ENCODE measurements at regions not wholly inside any gene's neighbourhood (a gene's known extent, or its start where the extent isn't known, plus 50 kb on each side); places are given as distances from the start of the nearest gene placed in this dataset.

DNA sequence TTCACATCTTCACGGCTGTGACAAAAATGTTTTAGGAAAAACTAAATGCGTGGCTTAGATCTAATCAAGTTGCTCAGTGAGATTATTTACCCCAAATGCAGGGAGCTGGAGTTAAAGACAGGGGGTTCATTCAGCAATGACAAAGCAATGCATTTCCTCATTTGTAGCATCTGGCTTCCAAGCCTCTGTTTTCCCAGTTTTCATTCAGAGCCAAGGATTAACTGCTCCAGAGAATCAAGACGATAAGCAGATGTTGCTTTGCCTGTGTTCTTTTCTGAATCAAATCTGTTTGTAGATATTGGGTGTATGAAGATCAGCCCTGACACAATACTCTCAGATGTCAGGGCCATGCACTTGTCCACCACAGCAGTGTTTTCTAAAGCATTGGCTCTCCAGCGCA is 147.4 kb upstream of the SIX2 start:
- Mint-ChIP-seq H3K27me3 (ENCODE audit: low read depth) (peaks cover 11% of the 10 kb centered on the region), H3K36me3 (ENCODE audit: low read depth) (no peaks in the 10 kb centered on the region), H3K27ac (ENCODE audit: unreplicated experiment) (no peak overlapping the region), H3K4me1 (no peaks in the 10 kb centered on the region), H3K4me3 (no peak overlapping the region), H3K9me3 (peaks cover 3% of the 10 kb centered on the region)
- no peak for DNase-seq (ENCODE audit: low read depth, low spot score)
- no peak for TF ChIP-seq CTCF (conservative IDR thresholded peaks at IDR 0.05)

DNA sequence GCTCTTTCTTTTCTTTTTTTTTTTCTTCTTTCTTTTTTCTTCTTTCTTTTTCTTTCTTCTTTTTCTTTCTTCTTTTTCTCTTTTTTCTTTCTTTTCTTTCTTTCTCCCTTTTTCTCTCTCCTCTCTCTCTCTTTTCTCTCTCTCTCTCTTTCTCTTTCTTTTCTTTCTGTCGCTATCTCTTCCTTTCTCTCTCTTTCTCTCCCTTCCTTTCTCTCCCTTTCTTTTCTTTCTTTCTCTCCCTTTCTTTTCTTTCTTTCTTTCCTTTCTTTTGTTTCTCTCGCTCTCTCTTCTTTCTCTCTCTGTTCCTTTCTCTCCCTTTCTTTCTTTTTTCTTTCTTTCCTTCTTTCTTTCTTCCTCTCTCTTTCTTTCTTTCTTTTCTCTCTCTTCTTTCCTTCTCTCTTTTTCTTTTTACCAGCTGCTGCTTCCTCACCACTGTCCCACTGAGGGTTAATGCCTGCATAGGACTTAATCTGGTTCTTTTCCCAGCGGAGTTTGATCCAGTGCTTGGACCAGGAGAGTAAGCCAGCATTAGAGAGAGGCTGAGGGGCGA is 145.4 kb upstream of the SIX2 start:
- no peak for DNase-seq (ENCODE audit: low read depth, low spot score)
- Mint-ChIP-seq H3K4me1 (no peaks in the 10 kb centered on the region), H3K27ac (ENCODE audit: unreplicated experiment) (no peak overlapping the region), H3K4me3 (no peak overlapping the region), H3K27me3 (ENCODE audit: low read depth) (peaks cover 9% of the 10 kb centered on the region), H3K36me3 (ENCODE audit: low read depth) (no peaks in the 10 kb centered on the region), H3K9me3 (peaks cover 3% of the 10 kb centered on the region)
- no peak for TF ChIP-seq CTCF (conservative IDR thresholded peaks at IDR 0.05)

- H3K36me3 Mint-ChIP-seq (ENCODE audit: low read depth), result no peaks in the 10 kb centered on the region
- H3K4me3 Mint-ChIP-seq, result no peak overlapping the region
These were observed 144.9 kb upstream of the SIX2 start for GRCh38 chr2:45154144-45154543.

DNA sequence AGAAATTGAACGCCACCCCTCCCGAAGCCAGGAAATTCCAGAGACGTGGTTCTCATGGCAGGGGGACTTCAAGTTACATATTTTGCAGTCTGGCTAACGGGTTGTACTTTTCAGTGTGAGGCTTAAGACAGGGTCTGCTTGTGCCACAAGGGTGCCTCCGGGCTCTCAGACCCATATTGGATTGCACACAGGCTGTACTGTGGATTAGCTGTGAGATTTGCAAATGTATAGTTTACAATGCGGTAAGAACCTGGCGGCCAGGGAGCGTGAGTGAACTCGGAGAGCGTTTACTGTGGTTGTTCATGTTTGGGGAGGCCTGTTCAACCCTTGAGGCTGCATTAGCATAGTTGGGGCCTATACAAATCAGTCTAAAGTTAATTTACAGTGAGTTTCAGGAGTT is 143.9 kb upstream of the SIX2 start:
- no peak for TF ChIP-seq CTCF (conservative IDR thresholded peaks at IDR 0.05)
- no peak overlapping the region for H3K4me3 Mint-ChIP-seq
- peaks cover 7% of the 10 kb centered on the region for H3K9me3 Mint-ChIP-seq
- peaks cover 19% of the 10 kb centered on the region for H3K27me3 Mint-ChIP-seq (ENCODE audit: low read depth)
- DNase-seq (ENCODE audit: low read depth, low spot score), result no peak
- H3K4me1 Mint-ChIP-seq, result no peaks in the 10 kb centered on the region
- no peak overlapping the region for H3K27ac Mint-ChIP-seq (ENCODE audit: unreplicated experiment)
- H3K36me3 Mint-ChIP-seq (ENCODE audit: low read depth), result no peaks in the 10 kb centered on the region

More at GRCh38 chr2:45154144-45154543, 144.9 kb upstream of the SIX2 start:
- Mint-ChIP-seq H3K9me3 (peaks cover 3% of the 10 kb centered on the region), H3K4me1 (no peaks in the 10 kb centered on the region), H3K27me3 (ENCODE audit: low read depth) (peaks cover 9% of the 10 kb centered on the region), H3K27ac (ENCODE audit: unreplicated experiment) (no peak overlapping the region)
- no peak for TF ChIP-seq CTCF (conservative IDR thresholded peaks at IDR 0.05)
- no peak for DNase-seq (ENCODE audit: low read depth, low spot score)

DNA sequence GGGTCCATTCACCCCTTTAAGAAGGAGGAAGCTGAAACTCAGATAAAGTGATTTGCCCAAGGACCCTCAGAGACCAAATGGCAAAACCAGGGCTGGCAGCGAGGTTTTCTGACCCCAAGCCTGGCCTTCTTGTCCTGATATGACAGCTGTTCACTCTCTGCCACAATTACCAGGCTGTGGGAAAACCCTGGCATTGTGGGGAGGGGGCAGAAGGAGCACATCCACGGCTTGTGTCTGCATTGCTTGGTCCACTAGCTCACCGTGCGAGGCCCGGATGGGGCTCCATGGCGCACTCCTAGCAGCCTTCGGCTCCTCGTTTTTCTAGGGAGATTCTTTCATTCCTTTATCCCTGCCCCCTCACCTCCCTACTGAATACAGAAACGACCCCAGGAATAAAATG is 143.4 kb upstream of the SIX2 start:
- no peaks in the 10 kb centered on the region for H3K4me1 Mint-ChIP-seq
- H3K36me3 Mint-ChIP-seq (ENCODE audit: low read depth), result no peaks in the 10 kb centered on the region
- no peak for DNase-seq (ENCODE audit: low read depth, low spot score)
- H3K27ac Mint-ChIP-seq (ENCODE audit: unreplicated experiment), result no peak overlapping the region
- peaks cover 21% of the 10 kb centered on the region for H3K27me3 Mint-ChIP-seq (ENCODE audit: low read depth)
- no peak for TF ChIP-seq CTCF (conservative IDR thresholded peaks at IDR 0.05)
- H3K4me3 Mint-ChIP-seq, result no peak overlapping the region
- peaks cover 7% of the 10 kb centered on the region for H3K9me3 Mint-ChIP-seq

Data from neural crest cell (in vitro differentiated cells).